ENCODE measurements at regions not wholly inside any gene's neighbourhood (a gene's known extent, or its start where the extent isn't known, plus 50 kb on each side); places are given as distances from the start of the nearest gene placed in this dataset.

- DNase-seq (ENCODE audit: low read depth) = no peak
Measured at GRCh38 chr21:16834791-16835190, 678.1 kb upstream of the CXADR start.

GRCh38 chr21:16837321-16837720 lies 675.5 kb upstream of the CXADR start:
- no peak for DNase-seq (ENCODE audit: low read depth)

- DNase-seq (ENCODE audit: low read depth) = no peak
Measured at GRCh38 chr21:16837721-16838120, 675.1 kb upstream of the CXADR start.

DNA sequence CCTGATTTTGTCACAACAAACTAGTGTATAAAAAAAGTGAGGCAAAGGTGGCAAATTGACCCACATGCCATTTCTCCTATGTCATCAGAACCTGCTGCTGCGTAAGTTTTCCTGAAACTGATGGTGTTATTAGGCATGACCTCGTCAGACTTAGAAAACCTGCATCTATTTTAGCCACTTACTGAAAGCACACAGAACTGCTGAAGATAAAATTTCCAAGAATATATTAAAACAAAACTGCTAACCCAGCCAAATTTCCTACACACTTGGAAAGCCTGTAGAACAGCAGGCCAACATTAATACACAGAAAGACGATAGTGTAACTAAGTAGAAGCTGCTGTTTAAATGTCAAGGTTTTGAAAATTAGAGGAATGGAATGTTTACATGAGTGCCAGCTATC lies 674.5 kb upstream of the CXADR start:
- DNase-seq (ENCODE audit: low read depth) = no peak

GRCh38 chr21:16840538-16840937 lies 672.3 kb upstream of the CXADR start:
- no peak for DNase-seq (ENCODE audit: low read depth)

GRCh38 chr21:16841975-16842695 lies 670.7 kb upstream of the CXADR start:
- no peak for DNase-seq (ENCODE audit: low read depth)

DNA sequence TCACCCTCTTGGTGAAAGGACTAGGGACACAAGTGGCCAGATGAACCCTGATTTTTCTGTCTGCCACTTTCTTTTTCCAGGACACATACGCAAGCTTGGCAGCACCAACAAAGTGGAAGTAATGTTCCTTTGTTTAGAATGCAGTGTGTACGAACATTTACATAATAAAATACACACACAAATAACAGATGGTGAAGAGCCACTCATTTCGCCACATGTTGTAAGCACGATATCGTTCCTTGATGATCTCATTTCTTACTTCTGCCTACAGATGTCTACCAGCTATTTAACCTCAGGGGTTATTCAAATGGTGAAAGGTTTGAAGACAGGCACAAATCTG lies 670.2 kb upstream of the CXADR start:
- no peak for DNase-seq (ENCODE audit: low read depth)

GRCh38 chr21:16847211-16847610 lies 665.6 kb upstream of the CXADR start:
- DNase-seq (ENCODE audit: low read depth) = no peak

DNA sequence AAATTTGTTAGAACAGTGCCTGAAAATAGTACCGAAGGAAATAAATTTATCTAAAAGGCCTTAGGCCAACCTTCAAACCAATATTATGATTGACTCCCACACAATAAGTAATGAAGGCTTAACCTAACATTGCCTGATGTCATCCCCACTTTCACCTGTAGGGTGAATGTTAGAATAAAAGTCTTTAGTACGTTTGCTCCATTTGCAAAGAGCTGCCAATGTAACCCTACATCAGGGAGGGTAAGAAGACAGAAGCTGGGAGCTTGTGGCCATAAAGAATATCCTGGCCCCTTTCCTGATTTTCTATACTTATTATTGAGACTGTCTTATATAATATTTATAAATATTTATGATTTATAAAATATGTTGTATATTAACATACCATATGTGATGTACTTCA lies 661.8 kb upstream of the CXADR start:
- DNase-seq (ENCODE audit: low read depth) = no peak

GRCh38 chr21:16855164-16855667 lies 657.6 kb upstream of the CXADR start:
- no peak for DNase-seq (ENCODE audit: low read depth)

GRCh38 chr21:16863362-16863905 lies 649.4 kb upstream of the CXADR start:
- no peak for DNase-seq (ENCODE audit: low read depth)

- DNase-seq (ENCODE audit: low read depth) = no peak
Measured at GRCh38 chr21:16863908-16864307, 648.9 kb upstream of the CXADR start.

GRCh38 chr21:16865632-16866031 lies 647.2 kb upstream of the CXADR start:
- DNase-seq (ENCODE audit: low read depth) = no peak

DNA sequence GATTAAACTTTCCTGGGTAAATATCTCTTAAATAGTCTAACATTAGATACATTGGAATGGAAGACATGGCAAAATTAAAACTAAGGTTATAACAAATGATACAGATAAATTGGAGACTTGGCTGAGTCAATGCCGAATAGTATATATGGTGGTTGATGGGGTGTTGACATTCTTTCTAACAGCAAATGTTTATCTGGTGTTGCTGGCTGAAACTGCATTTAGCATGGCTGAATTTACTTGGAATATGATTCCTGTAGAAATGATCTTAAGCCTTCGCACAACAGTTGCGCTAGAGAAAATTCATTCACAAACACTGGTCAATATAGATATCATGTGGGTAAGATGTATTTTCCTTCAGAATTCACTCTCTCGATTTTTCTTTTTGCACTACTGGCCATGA lies 646.0 kb upstream of the CXADR start:
- no peak for DNase-seq (ENCODE audit: low read depth)

GRCh38 chr21:16870103-16870502 lies 642.7 kb upstream of the CXADR start:
- no peak for DNase-seq (ENCODE audit: low read depth)

- DNase-seq (ENCODE audit: low read depth) = no peak
Measured at GRCh38 chr21:16872616-16873015, 640.2 kb upstream of the CXADR start.

DNA sequence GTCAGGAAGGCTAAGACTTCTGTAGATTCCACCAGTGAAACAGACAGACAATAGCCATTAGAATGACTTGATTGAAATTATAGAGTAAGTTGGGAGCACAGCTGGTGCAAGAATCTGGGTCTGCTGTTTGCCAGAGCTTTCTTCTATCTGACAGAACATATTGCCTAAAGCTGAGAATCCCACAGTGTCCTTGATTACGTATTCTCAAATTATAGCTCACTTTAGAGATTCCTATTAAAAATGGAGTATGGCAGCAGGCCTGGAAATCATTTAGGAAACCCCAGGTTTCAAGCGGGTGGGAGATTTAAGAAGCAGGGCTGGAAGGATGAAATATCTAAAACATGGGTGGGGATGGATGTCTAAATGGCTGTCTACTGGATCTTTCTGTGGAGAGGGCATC lies 639.7 kb upstream of the CXADR start:
- no peak for DNase-seq (ENCODE audit: low read depth)

DNA sequence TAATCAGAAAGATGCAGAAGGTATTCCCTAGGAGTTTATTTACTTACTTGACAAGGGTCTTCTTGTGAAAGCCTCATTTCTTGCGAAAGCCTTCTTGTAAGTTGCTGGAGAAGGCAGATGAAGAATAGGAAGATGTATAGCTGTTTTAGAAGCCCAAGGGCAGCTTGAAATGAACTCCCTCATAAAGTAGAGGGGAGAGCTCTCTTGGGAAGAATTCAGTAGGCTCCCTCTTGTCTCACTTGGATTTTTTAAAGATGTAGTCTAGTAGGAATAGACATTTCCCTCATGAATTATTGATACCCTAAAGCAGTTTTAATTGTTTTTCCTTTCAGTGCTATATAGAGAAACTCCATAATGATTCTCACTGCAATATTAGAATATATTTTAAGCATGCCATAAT lies 639.2 kb upstream of the CXADR start:
- DNase-seq (ENCODE audit: low read depth) = no peak

DNA sequence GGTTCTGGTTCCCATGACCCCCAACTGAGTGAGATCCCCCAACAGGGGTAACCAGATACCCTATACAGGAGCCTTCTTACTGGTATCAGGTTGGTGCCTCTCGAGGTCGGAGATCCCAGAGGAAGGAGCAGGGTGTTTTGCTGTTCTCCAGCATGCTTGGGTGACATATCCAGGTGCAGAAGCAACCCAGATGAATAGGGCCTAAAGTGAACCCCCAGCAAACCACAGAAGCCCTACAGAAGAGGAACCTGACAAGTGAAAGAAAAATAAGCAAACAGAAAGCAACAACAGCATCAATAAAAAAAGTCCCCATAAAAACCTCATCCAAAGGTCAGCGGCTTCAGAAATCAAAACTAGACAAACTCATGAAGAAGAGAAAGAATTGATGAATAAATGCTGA lies 633.4 kb upstream of the CXADR start:
- DNase-seq (ENCODE audit: low read depth) = no peak

- no peak for DNase-seq (ENCODE audit: low read depth)
Measured at GRCh38 chr21:16891821-16892220, 621.0 kb upstream of the CXADR start.

DNA sequence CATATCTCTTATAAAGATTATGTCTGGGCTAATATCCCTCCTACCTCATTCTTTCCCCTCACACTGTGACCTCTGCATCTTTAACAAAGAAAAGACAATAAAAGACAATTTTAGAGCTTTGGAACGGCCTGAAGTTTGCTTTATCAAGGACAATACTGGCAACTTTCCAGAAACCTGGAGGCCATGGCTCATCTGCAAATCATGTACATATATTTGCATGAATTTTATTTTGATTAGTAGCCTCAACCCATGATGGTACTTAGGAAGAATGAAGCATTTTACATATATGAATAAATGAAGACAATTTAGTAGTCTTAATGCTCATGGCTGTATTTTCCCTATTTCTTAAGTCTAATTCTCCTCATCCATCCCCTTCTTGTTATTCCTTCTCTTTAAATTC lies 612.2 kb upstream of the CXADR start:
- no peak for DNase-seq (ENCODE audit: low read depth)

DNA sequence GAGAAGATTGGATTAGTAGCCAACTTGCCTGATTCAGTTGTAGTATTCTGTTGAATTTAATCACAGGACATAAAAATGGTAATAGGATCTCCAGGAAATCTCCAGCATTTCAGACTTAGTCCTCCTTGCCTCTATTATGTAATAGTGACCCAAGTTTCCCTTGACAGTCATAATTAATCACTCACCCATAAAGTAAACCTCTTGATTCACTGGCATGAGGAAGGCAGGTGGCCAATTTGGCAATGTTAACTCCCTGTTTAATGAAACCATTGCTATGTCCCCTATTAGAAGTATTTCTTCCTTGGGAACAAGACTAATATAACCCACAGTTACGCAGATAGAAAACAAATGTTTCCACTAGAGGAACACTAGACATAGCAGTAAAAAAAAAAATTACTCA lies 604.8 kb upstream of the CXADR start:
- no peak for DNase-seq (ENCODE audit: low read depth)

- DNase-seq (ENCODE audit: low read depth) = no peak
Measured at GRCh38 chr21:16910435-16911165, 602.2 kb upstream of the CXADR start.
